ENCODE measurements at regions not wholly inside any gene's neighbourhood (a gene's known extent, or its start where the extent isn't known, plus 50 kb on each side); places are given as distances from the start of the nearest gene placed in this dataset.

GRCh38 chr7:81298951-81299666 lies 380.3 kb upstream of the SEMA3C start:
- TF ChIP-seq CTCF (IDR thresholded peaks at IDR 0.05; ENCODE audit: low read depth, low read length, missing input control) (no peak), YY1 (IDR thresholded peaks at IDR 0.05) (no peak), ZBTB33 (IDR thresholded peaks at IDR 0.05) (no peak), TAF1 (conservative IDR thresholded peaks at IDR 0.05) (no peak), RAD21 (IDR thresholded peaks at IDR 0.05) (no peak), MAX (IDR thresholded peaks at IDR 0.05) (no peak), FOXA1 (IDR thresholded peaks at IDR 0.05) (no peak), ATF3 (IDR thresholded peaks at IDR 0.05) (no peak), NR2F2 (IDR thresholded peaks at IDR 0.05) (no peak), REST (IDR thresholded peaks at IDR 0.05) (no peak), GABPA (IDR thresholded peaks at IDR 0.05 in 1 of 2, conservative IDR thresholded peaks at IDR 0.05 in 1 of 2) (no peak)
